ENCODE measurements at regions not wholly inside any gene's neighbourhood (a gene's known extent, or its start where the extent isn't known, plus 50 kb on each side); places are given as distances from the start of the nearest gene placed in this dataset.

DNA sequence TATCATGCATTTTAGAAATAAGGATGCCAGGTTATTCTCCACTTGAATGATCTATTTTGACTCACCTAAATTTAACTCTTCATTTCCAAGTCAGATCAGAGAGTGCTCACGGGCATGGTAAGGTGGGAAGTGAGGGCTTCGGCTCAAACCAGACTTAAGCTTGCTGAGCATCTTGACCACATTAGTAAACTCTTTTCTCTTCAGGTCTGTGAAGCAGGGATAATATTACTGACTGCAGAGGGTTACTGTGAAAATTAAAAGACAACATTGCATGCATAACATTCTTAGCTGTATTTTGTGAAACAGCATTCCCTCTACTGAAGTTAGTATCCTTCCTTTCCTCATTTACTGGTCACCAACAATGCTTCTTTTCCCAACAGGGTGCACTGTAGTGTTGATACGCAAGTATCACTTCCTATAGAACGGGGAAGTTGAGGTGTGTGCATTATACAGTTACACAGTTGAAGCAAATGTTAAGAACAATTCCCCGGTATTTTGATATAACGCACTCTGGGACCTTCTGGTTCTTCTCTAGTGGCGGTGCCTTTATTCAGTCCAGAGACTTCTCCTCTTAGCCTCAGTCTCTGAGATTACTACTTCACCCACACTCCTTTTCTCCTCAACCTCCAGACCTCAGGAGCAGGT, 74.1 kb upstream of the MNS1 start (continued):
- TF ChIP-seq, protein P1, sequence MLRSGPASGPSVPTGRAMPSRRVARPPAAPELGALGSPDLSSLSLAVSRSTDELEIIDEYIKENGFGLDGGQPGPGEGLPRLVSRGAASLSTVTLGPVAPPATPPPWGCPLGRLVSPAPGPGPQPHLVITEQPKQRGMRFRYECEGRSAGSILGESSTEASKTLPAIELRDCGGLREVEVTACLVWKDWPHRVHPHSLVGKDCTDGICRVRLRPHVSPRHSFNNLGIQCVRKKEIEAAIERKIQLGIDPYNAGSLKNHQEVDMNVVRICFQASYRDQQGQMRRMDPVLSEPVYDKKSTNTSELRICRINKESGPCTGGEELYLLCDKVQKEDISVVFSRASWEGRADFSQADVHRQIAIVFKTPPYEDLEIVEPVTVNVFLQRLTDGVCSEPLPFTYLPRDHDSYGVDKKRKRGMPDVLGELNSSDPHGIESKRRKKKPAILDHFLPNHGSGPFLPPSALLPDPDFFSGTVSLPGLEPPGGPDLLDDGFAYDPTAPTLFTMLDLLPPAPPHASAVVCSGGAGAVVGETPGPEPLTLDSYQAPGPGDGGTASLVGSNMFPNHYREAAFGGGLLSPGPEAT (IDR thresholded peaks at IDR 0.05; ENCODE audit: low read depth), result no peak
- no peak for TF ChIP-seq ZNF207 (IDR thresholded peaks at IDR 0.05; ENCODE audit: borderline replicate concordance)

DNA sequence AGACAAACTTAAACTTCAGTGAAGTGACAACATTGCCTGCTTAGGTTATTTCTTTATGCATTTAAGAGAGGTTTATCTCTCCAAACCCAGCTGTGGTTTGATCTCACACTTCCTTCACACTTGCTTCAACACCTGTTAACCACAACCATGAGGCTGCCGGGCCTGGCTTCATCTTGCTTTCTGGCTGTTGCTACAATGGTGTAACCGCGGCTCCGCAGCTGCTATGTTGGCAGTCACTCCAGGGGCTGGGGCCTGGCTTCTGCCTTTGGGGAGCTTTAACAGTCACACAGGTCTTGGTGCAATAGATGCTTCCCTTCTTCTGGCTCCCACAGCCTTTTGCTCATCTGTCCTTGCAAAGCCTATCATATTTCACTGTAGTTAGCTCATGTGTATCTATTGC, 72.9 kb upstream of the MNS1 start:
- H3K36me3 ChIP-seq (ENCODE audit: control insufficient read depth in 2 of 2, insufficient read depth in 2 of 2, low read length in 1 of 2), result no peaks in the 10 kb centered on the region
- TF ChIP-seq BHLHE40 (IDR thresholded peaks at IDR 0.05; ENCODE audit: borderline replicate concordance in 1 of 2, low read depth in 2 of 2, low read length in 1 of 2) (peak in 1 of 2 experiments; percentile 31; a peak in 1 of 4 replicates), STAT1 (conservative IDR thresholded peaks at IDR 0.05) (no peak), RUNX3 (IDR thresholded peaks at IDR 0.05; ENCODE audit: low read length) (peak; percentile 56; the same call in 1 of the 2 replicates), POLR2AphosphoS5 (IDR thresholded peaks at IDR 0.05; ENCODE audit: low read length) (no peak), TCF12 (IDR thresholded peaks at IDR 0.05; ENCODE audit: low read depth, low read length) (0 out of 2 replicates have a peak, but pooled peaks have one; percentile 17)
- no peak overlapping the region for H3K4me3 ChIP-seq
- 59% methylated on average over 4 of the region's 4 CpGs for WGBS (ENCODE audit: insufficient coverage, insufficient replicate concordance, low lambda C conversion rate, missing lambda C conversion rate)
- no peak overlapping the region for H3K4me2 ChIP-seq (ENCODE audit: control insufficient read depth, insufficient read depth)
- no peak overlapping the region for H3K9ac ChIP-seq (ENCODE audit: control insufficient read depth, insufficient read depth, low read length)
- ChIA-PET RAD21 (ENCODE audit: unreplicated experiment) (no interaction called here), CTCF (no interaction called here), POLR2A (no interaction called here), SMC1A (ENCODE audit: uncharacterized antibody, unreplicated experiment) (no interaction called here)
- no peak overlapping the region for H3K27ac ChIP-seq (ENCODE audit: control insufficient read depth, insufficient read depth)
- no peaks in the 10 kb centered on the region for H3K79me2 ChIP-seq (ENCODE audit: control insufficient read depth, insufficient read depth, low read length)
- no peaks in the 10 kb centered on the region; a peak in 1 of 4 replicates for H3K27me3 ChIP-seq (replicated peaks in 1 of 2; ENCODE audit: control insufficient read depth in 2 of 2, insufficient read depth in 2 of 2, low read length in 1 of 2)
- H3K9me3 ChIP-seq (replicated peaks; ENCODE audit: control insufficient read depth, insufficient read depth, low read length), result no peaks in the 10 kb centered on the region
- DNase-seq (ENCODE audit: low read depth, low spot score), result no peak
- no peaks in the 10 kb centered on the region for H4K20me1 ChIP-seq (ENCODE audit: control insufficient read depth, insufficient read depth)
- no peaks in the 10 kb centered on the region for H3K4me1 ChIP-seq (ENCODE audit: control insufficient read depth, insufficient read depth, low read length)
- peak; percentile 51 for ATAC-seq
- no TSS peak for BruUV-seq (replicated peaks)
- H2AFZ ChIP-seq (ENCODE audit: control insufficient read depth, low read depth, low read length), result no peak overlapping the region
- in situ Hi-C loops (cut with MboI) (no loop called here), intact Hi-C loops (cut with micrococcal nuclease; ENCODE audit: unreplicated experiment) (no loop called here)
- no peak for FAIRE-seq

Measured in GM12878 (cell line).